Astrocyte (in vitro differentiated cells and primary cell): ENCODE measurements at regions not wholly inside any gene's neighbourhood (a gene's known extent, or its start where the extent isn't known, plus 50 kb on each side); places are given as distances from the start of the nearest gene placed in this dataset.

Source experiments
- DNase-seq: peaks from one replicate; pipeline ENCODE4 v3.0.0-alpha.2; 2010; ENCODE audit warnings: low read depth
- FAIRE-seq: peaks from 2 replicates; lab custom pipeline; 2011; peaks lifted over from hg19 to GRCh38; lab: Jason Lieb, UNC
- H2AFZ ChIP-seq: 2 replicates; pipeline ENCODE4 v1.6.0; 2012; ENCODE audit warnings: low read depth, low read length, inconsistent platforms
- H3K27ac ChIP-seq: 2 replicates; pipeline ENCODE4 v1.5.1; 2011; ENCODE audit warnings: low read depth, low read length, inconsistent platforms
- H3K27me3 ChIP-seq: 2 replicates; pipeline ENCODE4 v1.6.0; 2011; ENCODE audit warnings: low read length, inconsistent platforms; ENCODE audit not compliant: insufficient read depth
- H3K36me3 ChIP-seq: 2 replicates; pipeline ENCODE4 v1.5.1; 2011; ENCODE audit warnings: low read length, inconsistent platforms; ENCODE audit not compliant: insufficient read depth
- H3K4me1 ChIP-seq: 2 replicates; pipeline ENCODE4 v1.5.1; 2011; ENCODE audit warnings: low read length, inconsistent platforms; ENCODE audit not compliant: insufficient read depth
- H3K4me2 ChIP-seq: 2 replicates; pipeline ENCODE4 v1.6.0; 2012; ENCODE audit warnings: low read length, inconsistent platforms
- H3K4me3 ChIP-seq: 2 replicates; pipeline ENCODE4 v1.5.1; 2011; ENCODE audit warnings: low read depth, mild to moderate bottlenecking, low read length, inconsistent platforms; ENCODE audit not compliant: insufficient read depth
- H3K79me2 ChIP-seq: 2 replicates; pipeline ENCODE4 v1.6.0; 2012; ENCODE audit warnings: mild to moderate bottlenecking, low read length, inconsistent platforms; ENCODE audit not compliant: insufficient read depth
- H3K9ac ChIP-seq: 2 replicates; pipeline ENCODE4 v1.6.0; 2012; ENCODE audit warnings: mild to moderate bottlenecking, low read length, inconsistent platforms
- H3K9me3 ChIP-seq: 2 replicates; pipeline ENCODE4 v1.5.1; 2012; ENCODE audit warnings: low read depth, mild to moderate bottlenecking, low read length, inconsistent platforms; ENCODE audit not compliant: insufficient read depth
- H4K20me1 ChIP-seq: 2 replicates; pipeline ENCODE4 v1.6.0; 2012; ENCODE audit warnings: low read length, inconsistent platforms; ENCODE audit not compliant: insufficient read depth
- H3K27ac Mint-ChIP-seq: one replicate; pipeline ENCODE4 v1.8.0; 2021; ENCODE audit warnings: mild to moderate bottlenecking, mixed read lengths; ENCODE audit not compliant: unreplicated experiment
- H3K27me3 Mint-ChIP-seq: one replicate; pipeline ENCODE4 v1.8.0; 2021; ENCODE audit warnings: low read depth, mixed read lengths; ENCODE audit not compliant: unreplicated experiment
- H3K36me3 Mint-ChIP-seq: one replicate; pipeline ENCODE4 v1.8.0; 2021; ENCODE audit warnings: low read depth, mixed read lengths; ENCODE audit not compliant: unreplicated experiment
- H3K4me1 Mint-ChIP-seq: one replicate; pipeline ENCODE4 v1.8.0; 2021; ENCODE audit warnings: low read depth, mixed read lengths; ENCODE audit not compliant: unreplicated experiment
- H3K4me3 Mint-ChIP-seq: one replicate; pipeline ENCODE4 v1.8.0; 2021; ENCODE audit warnings: mild to moderate bottlenecking, moderate library complexity, mixed read lengths; ENCODE audit not compliant: unreplicated experiment
- H3K9me3 Mint-ChIP-seq: one replicate; pipeline ENCODE4 v1.8.0; 2021; ENCODE audit warnings: mild to moderate bottlenecking, mixed read lengths; ENCODE audit not compliant: unreplicated experiment
- EZH2 ChIP-seq: IDR thresholded peaks from 2 replicates; pipeline ENCODE4 v1.6.1; 2012; ENCODE audit warnings: mild to moderate bottlenecking, low read length, inconsistent platforms; ENCODE audit not compliant: insufficient read depth
- TF ChIP-seq, protein P1 (sequence below): IDR thresholded peaks from 2 replicates; pipeline ENCODE4 v1.5.1; 2011; ENCODE audit warnings: low read depth, mild to moderate bottlenecking, inconsistent platforms, low read length, moderate library complexity; ENCODE audit not compliant: insufficient read depth

DNA sequence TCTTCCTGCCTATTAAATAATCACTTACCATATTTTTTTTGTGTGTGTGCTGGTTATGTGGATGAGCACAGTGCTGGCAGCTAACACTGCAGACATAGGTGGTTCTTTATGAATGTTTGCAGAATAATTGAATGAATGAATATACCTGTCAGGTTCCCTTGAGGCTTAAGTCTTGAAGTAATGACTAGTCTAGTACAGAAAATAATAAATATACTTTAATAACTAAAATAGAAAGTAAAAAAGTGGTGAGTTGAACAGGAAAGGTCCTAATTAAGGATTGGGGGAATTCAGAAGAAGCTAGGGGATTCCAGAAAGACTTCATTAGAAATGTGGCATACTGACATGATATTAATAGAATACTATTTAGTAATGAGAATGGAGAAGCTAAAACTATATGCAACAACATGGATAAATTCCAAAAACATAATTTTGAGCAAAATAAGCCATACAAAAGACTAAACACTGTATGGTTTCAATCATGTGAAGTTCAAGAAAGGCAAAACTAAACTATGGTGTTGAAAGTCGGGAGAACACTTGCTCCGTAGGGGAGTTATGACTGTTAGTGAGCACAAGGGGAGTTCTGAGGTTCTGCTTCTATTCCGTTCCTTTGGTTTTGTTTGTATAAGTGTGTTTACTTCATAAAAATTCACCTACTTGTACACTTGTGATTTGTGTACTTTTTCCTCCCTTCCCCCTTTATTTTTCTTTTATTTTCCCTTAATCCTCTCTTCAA, 464.6 kb downstream of the MTX2 start:
- TF ChIP-seq, protein P1, sequence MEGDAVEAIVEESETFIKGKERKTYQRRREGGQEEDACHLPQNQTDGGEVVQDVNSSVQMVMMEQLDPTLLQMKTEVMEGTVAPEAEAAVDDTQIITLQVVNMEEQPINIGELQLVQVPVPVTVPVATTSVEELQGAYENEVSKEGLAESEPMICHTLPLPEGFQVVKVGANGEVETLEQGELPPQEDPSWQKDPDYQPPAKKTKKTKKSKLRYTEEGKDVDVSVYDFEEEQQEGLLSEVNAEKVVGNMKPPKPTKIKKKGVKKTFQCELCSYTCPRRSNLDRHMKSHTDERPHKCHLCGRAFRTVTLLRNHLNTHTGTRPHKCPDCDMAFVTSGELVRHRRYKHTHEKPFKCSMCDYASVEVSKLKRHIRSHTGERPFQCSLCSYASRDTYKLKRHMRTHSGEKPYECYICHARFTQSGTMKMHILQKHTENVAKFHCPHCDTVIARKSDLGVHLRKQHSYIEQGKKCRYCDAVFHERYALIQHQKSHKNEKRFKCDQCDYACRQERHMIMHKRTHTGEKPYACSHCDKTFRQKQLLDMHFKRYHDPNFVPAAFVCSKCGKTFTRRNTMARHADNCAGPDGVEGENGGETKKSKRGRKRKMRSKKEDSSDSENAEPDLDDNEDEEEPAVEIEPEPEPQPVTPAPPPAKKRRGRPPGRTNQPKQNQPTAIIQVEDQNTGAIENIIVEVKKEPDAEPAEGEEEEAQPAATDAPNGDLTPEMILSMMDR, result no peak
- no peak for TF ChIP-seq EZH2
- no peak for FAIRE-seq

DNA sequence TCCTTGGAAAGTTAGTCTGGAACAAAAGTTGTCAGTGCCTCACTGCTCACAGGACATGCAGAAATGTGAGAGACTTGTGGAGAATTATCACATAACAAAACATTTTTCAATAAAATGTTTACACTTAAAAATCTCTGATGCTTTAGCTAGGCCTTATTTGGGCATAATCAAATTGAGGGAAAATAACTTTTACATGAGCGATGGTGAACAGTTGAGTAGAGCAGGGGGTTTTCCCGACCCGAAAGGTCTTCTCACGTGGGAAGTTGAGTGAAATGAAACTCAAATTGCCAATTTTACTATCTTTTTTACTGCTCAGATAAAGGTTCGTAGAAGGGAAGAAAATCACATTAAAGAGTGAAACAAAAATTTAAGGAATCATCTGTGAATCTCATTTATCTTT, 465.6 kb downstream of the MTX2 start:
- Histone ChIP-seq H3K9me3 (no peaks in the 10 kb centered on the region), H3K9ac (no peak overlapping the region), H2AFZ (no peak overlapping the region), H3K27me3 (no peaks in the 10 kb centered on the region), H3K4me3 (no peak overlapping the region), H4K20me1 (no peaks in the 10 kb centered on the region), H3K36me3 (no peaks in the 10 kb centered on the region), H3K4me1 (no peaks in the 10 kb centered on the region), H3K79me2 (no peaks in the 10 kb centered on the region), H3K27ac (no peak overlapping the region), H3K4me2 (no peak overlapping the region)
- Mint-ChIP-seq H3K4me1 (peaks cover 5% of the 10 kb centered on the region), H3K27ac (no peak overlapping the region), H3K36me3 (no peaks in the 10 kb centered on the region), H3K27me3 (peaks cover 2% of the 10 kb centered on the region), H3K4me3 (no peak overlapping the region), H3K9me3 (peaks cover 3% of the 10 kb centered on the region)
- FAIRE-seq, result no peak
- DNase-seq, result no peak
- TF ChIP-seq, protein P1, result no peak
- TF ChIP-seq EZH2, result no peak

More for the DNA sequence above, 464.6 kb downstream of the MTX2 start:
- Histone ChIP-seq H3K27ac (no peak overlapping the region), H3K9ac (no peak overlapping the region), H2AFZ (no peak overlapping the region), H3K4me1 (no peaks in the 10 kb centered on the region), H4K20me1 (no peaks in the 10 kb centered on the region), H3K27me3 (no peaks in the 10 kb centered on the region), H3K4me2 (no peak overlapping the region), H3K9me3 (no peaks in the 10 kb centered on the region), H3K4me3 (no peak overlapping the region), H3K79me2 (no peaks in the 10 kb centered on the region), H3K36me3 (no peaks in the 10 kb centered on the region)
- Mint-ChIP-seq H3K36me3 (no peaks in the 10 kb centered on the region), H3K4me1 (peaks cover 5% of the 10 kb centered on the region), H3K27me3 (peaks cover 2% of the 10 kb centered on the region), H3K4me3 (no peak overlapping the region), H3K9me3 (peaks cover 3% of the 10 kb centered on the region), H3K27ac (no peak overlapping the region)
- no peak for DNase-seq

DNA sequence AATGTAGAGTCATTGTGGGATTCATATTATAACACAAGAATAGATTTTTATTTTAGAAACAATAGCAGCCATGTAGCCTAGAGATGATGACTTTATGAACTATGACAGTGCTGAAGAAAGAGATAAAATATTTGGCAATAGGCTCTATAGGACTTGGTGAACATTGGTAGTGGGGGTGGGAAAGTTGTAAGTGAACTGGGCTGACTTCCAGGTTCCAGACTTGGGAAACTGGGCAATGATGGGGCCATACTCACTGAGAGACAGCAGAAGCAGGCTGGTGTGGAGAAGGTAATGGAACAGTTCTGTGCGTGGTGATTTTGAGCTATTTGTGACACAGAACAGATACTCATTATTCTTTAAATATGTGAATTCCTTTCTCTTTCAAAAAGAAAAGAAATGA, 470.3 kb upstream of the HNRNPA3 start:
- TF ChIP-seq EZH2, result no peak
- TF ChIP-seq, protein P1, result no peak
- Mint-ChIP-seq H3K27me3 (peaks cover 2% of the 10 kb centered on the region), H3K36me3 (no peaks in the 10 kb centered on the region), H3K4me1 (peaks cover 5% of the 10 kb centered on the region), H3K27ac (no peak overlapping the region), H3K4me3 (no peak overlapping the region), H3K9me3 (no peaks in the 10 kb centered on the region)
- H3K4me2 ChIP-seq, result no peak overlapping the region
- no peaks in the 10 kb centered on the region for H4K20me1 ChIP-seq
- no peaks in the 10 kb centered on the region for H3K27me3 ChIP-seq
- H3K9me3 ChIP-seq, result no peaks in the 10 kb centered on the region
- H3K4me1 ChIP-seq, result no peaks in the 10 kb centered on the region
- H2AFZ ChIP-seq, result no peak overlapping the region
- no peak overlapping the region for H3K4me3 ChIP-seq
- H3K79me2 ChIP-seq, result no peaks in the 10 kb centered on the region
- DNase-seq, result no peak
- no peak overlapping the region for H3K9ac ChIP-seq
- H3K27ac ChIP-seq, result no peak overlapping the region
- H3K36me3 ChIP-seq, result no peaks in the 10 kb centered on the region
- no peak for FAIRE-seq
